Lower leg skin (tissue), 4 donors: ENCODE measurements at regions not wholly inside any gene's neighbourhood (a gene's known extent, or its start where the extent isn't known, plus 50 kb on each side); places are given as distances from the start of the nearest gene placed in this dataset.
A peak's percentile ranks its signal among the peaks of the same experiment; 100 is the strongest.

Experiments used
- DNase-seq, 2 donors: peaks; one replicate each; pipeline ENCODE4 v3.0.0-alpha.2; 2019; ENCODE audit warnings: low spot score in 2 of 2
- H3K4me3 ChIP-seq: fragments of 200-600 bp; sonication (generic); 2 replicates; pipeline ENCODE4 v1.5.1; 2017; ENCODE audit warnings: mild to moderate bottlenecking, low read depth; ENCODE audit not compliant: poor library complexity, severe bottlenecking
- POLR2A ChIP-seq, 2 donors: fragments of 450-650 bp; IDR thresholded peaks; one replicate each; pipeline ENCODE4 v1.6.1; 2016 to 2017; ENCODE audit warnings: antibody characterized with exemption in 2 of 2, mild to moderate bottlenecking in 1 of 2, moderate library complexity in 1 of 2
- WGBS, 2 donors: methylation state at CpG; one replicate each; pipeline ENCODE4 v1.1.5; 2018; 5-methylcytosine and 5-hydroxymethylcytosine counted together
- intact Hi-C: fragments of 100-400 bp; cut with DNase I; formaldehyde crosslinking; loops from one replicate; pipeline ENCODE4 v1.15.0; 2023; ENCODE audit warnings: low total_unique reads
- TF ChIP-seq, protein P1 (sequence below), 3 donors: fragments of 450-650 bp; IDR thresholded peaks; one replicate each; pipeline ENCODE4 v1.5.1; 2016; ENCODE audit warnings: antibody characterized with exemption in 3 of 3, mild to moderate bottlenecking in 3 of 3, moderate library complexity in 2 of 3

- intact Hi-C loops: no loop called here
- WGBS, 2 donors: 93 to 94% methylated on average over 20 to 22 of the region's 24 CpGs
- no peak overlapping the region for H3K4me3 ChIP-seq
- no peak for TF ChIP-seq POLR2A (IDR thresholded peaks at IDR 0.05)
- TF ChIP-seq, protein P1, sequence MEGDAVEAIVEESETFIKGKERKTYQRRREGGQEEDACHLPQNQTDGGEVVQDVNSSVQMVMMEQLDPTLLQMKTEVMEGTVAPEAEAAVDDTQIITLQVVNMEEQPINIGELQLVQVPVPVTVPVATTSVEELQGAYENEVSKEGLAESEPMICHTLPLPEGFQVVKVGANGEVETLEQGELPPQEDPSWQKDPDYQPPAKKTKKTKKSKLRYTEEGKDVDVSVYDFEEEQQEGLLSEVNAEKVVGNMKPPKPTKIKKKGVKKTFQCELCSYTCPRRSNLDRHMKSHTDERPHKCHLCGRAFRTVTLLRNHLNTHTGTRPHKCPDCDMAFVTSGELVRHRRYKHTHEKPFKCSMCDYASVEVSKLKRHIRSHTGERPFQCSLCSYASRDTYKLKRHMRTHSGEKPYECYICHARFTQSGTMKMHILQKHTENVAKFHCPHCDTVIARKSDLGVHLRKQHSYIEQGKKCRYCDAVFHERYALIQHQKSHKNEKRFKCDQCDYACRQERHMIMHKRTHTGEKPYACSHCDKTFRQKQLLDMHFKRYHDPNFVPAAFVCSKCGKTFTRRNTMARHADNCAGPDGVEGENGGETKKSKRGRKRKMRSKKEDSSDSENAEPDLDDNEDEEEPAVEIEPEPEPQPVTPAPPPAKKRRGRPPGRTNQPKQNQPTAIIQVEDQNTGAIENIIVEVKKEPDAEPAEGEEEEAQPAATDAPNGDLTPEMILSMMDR (IDR thresholded peaks at IDR 0.05): no peak
- DNase-seq: no peak
Observed at GRCh38 chr21:41689289-41689583, 77.6 kb downstream of the RIPK4 start.

DNA sequence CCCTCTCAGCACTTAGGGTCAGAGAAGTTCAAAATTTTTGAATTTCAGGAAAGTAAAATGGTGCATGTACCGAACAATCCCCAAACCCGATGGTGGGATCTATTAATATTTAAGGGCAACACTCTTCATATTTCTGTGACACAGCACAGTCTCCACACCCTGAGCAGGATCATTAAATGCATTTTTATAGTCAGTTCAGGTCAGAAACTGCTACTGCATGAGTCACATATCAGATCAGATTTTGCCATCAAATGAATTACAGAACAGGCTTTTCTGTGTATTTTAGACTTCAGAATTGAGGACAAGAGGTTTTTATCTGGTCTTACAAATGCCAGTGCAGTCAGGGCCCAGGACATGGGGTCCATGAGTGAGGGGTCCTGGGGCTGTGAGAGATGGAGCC, 79.2 kb downstream of the RIPK4 start:
- DNase-seq: no peak
- TF ChIP-seq POLR2A (IDR thresholded peaks at IDR 0.05): no peak
- TF ChIP-seq, protein P1 (IDR thresholded peaks at IDR 0.05): no peak
- intact Hi-C loops: no loop called here
- no peak overlapping the region for H3K4me3 ChIP-seq
- WGBS, 2 donors: 58 to 84% methylated on average over 2 of the region's 2 CpGs

DNA sequence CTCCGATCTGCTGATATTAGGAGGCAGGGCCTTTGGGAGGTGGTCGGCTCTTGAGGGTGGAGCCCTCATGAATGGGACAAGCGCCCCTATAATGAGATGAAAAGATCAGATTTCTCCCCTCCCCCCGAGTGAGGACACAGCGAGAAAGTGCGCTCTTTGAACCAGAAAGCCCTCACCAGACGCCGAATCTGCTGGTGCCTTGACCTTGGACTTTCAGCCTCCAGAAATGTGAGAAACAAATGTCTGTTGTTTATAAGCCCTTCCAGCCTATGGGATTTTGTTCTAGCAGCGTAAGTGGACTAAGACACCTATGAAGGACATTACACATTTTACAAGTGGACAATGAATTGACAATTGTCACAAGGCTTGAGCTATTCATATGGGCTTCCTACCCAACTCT, 80.2 kb downstream of the RIPK4 start:
- peak in 1 of 2 donors; percentile 60 for DNase-seq
- no peak overlapping the region for H3K4me3 ChIP-seq
- intact Hi-C loops: no loop called here
- WGBS, 2 donors: 87 to 94% methylated on average over 9 of the region's 9 CpGs
- TF ChIP-seq, protein P1 (IDR thresholded peaks at IDR 0.05): no peak
- TF ChIP-seq POLR2A (IDR thresholded peaks at IDR 0.05): no peak

- TF ChIP-seq, protein P1 (IDR thresholded peaks at IDR 0.05): no peak
- no peak for DNase-seq
- 72 to 73% methylated on average over 5 to 8 of the region's 8 CpGs for WGBS, 2 donors
- intact Hi-C loops: no loop called here
- H3K4me3 ChIP-seq: no peak overlapping the region
Observed at GRCh38 chr21:41685511-41686149, 81.2 kb downstream of the RIPK4 start.

DNA sequence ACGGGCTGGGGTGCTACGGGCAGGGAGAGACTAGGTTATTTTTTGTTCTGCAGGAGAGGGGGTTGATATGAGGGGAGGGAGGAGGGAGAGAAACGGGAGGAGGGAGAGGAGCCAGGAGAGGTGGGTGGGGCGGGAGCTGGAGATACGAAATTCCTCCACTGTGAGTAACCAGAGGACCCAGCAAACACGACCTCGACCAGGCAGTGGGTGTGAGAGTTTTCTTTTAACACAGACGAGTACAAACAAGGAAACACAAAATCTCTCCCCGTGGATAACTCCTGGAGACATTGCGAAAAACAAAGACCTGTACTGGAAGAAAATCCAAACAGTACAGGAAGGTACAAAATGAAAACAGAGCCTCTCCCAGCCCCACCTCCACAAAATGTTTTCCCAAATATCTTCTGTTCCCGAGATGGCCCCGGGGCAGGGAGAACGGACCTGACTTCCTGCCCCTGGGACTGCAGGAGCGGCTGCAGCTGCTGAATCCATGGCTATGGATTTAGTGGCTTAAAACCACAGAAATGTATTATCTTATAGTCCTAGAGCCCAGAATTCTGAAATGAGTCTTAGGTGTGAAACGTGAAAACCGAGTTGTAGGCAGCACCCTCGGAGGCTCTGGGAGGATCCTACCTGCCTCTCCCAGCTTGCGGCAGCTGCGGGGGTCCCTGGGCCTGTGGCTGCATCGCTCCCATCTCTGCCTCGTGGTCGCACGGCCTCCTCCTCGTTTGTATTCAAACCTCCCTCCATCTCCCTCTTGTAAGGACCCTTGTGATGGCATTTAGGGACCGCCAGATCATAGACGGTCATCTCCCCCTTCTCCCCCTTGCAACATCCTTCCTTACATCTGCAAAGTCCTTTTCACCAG, 82.2 kb downstream of the RIPK4 start:
- intact Hi-C loops: no loop called here

More for the DNA sequence above, 82.2 kb downstream of the RIPK4 start:
- 36 to 44% methylated on average over 26 of the region's 26 CpGs for WGBS, 2 donors
- DNase-seq: no peak
- H3K4me3 ChIP-seq: no peak overlapping the region
- TF ChIP-seq POLR2A (IDR thresholded peaks at IDR 0.05): no peak
- TF ChIP-seq, protein P1 (IDR thresholded peaks at IDR 0.05): no peak
